HCT116 (cell line): ENCODE measurements at regions not wholly inside any gene's neighbourhood (a gene's known extent, or its start where the extent isn't known, plus 50 kb on each side); places are given as distances from the start of the nearest gene placed in this dataset.

ENCODE experiments used
- ATAC-seq: fragments of 200-7000 bp; cut with Tn5 transposase; 2 replicates; pipeline ENCODE4 v1.9.1; 2020; ENCODE audit warnings: mild to moderate bottlenecking, moderate library complexity
- BruUV-seq: library from RNA; stranded (reverse); fragments of 400-500 nt; replicated peaks from 2 replicates; lab custom pipeline; 2021; lab: Mats Ljungman, UMichigan
- CTCF ChIA-PET: fragments of 300-600 bp; sonication (Branson Sonifier 250); formaldehyde crosslinking; loops from one replicate; lab custom pipeline; 2021; ENCODE audit warnings: antibody characterized with exemption; lab: Charles Lee
- POLR2A ChIA-PET: fragments of 300-600, 350-600 bp; sonication (Branson Sonifier 250); formaldehyde crosslinking; loops from one replicate; lab custom pipeline; 2021; ENCODE audit warnings: antibody characterized with exemption; lab: Charles Lee
- RAD21 ChIA-PET, 2 experiments: fragments of 300-600 bp; sonication (Branson Sonifier 250); formaldehyde crosslinking; loops; one replicate each; lab custom pipeline; 2023; ENCODE audit warnings: low total read pairs in 2 of 2; ENCODE audit not compliant: uncharacterized antibody in 2 of 2, unreplicated experiment in 2 of 2, low non-redundant PET in 1 of 2; lab: Charles Lee
- DNase-seq: peaks from one replicate; pipeline ENCODE4 v3.0.0-alpha.2; 2010; ENCODE audit warnings: low read depth, low spot score
- H2AFZ ChIP-seq: fragments of 200-600 bp; shearing (Covaris generic), sonication (generic); 2 replicates; pipeline ENCODE4 v1.6.1; 2017; ENCODE audit warnings: low read depth, mixed run types, mixed read lengths, antibody characterized with exemption, low read length; ENCODE audit not compliant: poor library complexity, severe bottlenecking
- H3K27ac ChIP-seq: 2 replicates; pipeline ENCODE4 v1.5.1; 2012; ENCODE audit warnings: low read depth, low read length
- H3K27me3 ChIP-seq: fragments of 200-600 bp; sonication (generic); 2 replicates; pipeline ENCODE4 v1.6.1; 2016; ENCODE audit warnings: mixed run types, low read length, mixed read lengths; ENCODE audit not compliant: insufficient read depth
- H3K36me3 ChIP-seq, 2 experiments: fragments of 200-500 bp in 1 of 2; fragments of 200-600 bp in 1 of 2; sonication (Bioruptor generic) in 1 of 2; sonication (generic) in 1 of 2; 2 replicates each; pipeline versions ENCODE4 v1.5.1 to v1.6.1; 2014 to 2016; ENCODE audit warnings: low read length in 2 of 2, inconsistent platforms in 1 of 2, mixed read lengths in 1 of 2, mixed run types in 1 of 2; ENCODE audit not compliant: insufficient read depth in 2 of 2, control insufficient read depth in 1 of 2
- H3K4me1 ChIP-seq, 2 experiments: fragments of 200-600 bp in 1 of 2; sonication (generic) in 1 of 2; 2 replicates each; pipeline versions ENCODE4 v1.5.1 to v1.6.1; 2012 to 2017; ENCODE audit warnings: low read length in 2 of 2, inconsistent platforms in 1 of 2, mild to moderate bottlenecking in 1 of 2, mixed read lengths in 1 of 2, mixed run types in 1 of 2, moderate library complexity in 1 of 2; ENCODE audit not compliant: insufficient read depth in 2 of 2, control insufficient read depth in 1 of 2
- H3K4me2 ChIP-seq: fragments of 200-600 bp; sonication (generic); 2 replicates; pipeline ENCODE4 v1.6.1; 2017; ENCODE audit warnings: mixed run types, low read length, mixed read lengths
- H3K4me3 ChIP-seq, 2 experiments: fragments of 200-600 bp in 1 of 2; sonication (generic) in 1 of 2; replicated peaks in 1 of 2; 2 replicates each; pipeline ENCODE4 v1.5.1; 2011 to 2016; ENCODE audit warnings: low read length in 2 of 2, control low read depth in 1 of 2, low read depth in 1 of 2, mild to moderate bottlenecking in 1 of 2, mixed read lengths in 1 of 2, mixed run types in 1 of 2
- H3K79me2 ChIP-seq: fragments of 200-600 bp; sonication (generic); 2 replicates; pipeline ENCODE4 v1.6.1; 2017; ENCODE audit warnings: mild to moderate bottlenecking, mixed run types, low read length, moderate library complexity, mixed read lengths; ENCODE audit not compliant: insufficient read depth
- H3K9ac ChIP-seq: fragments of 200-600 bp; sonication (generic); 2 replicates; pipeline ENCODE4 v1.6.1; 2016; ENCODE audit warnings: low read length, mixed read lengths
- H3K9me2 ChIP-seq: fragments of 200-600 bp; sonication (generic), shearing (Covaris generic); 2 replicates; pipeline ENCODE4 v1.6.1; 2017; ENCODE audit warnings: mixed run types, mild to moderate bottlenecking, moderate library complexity; ENCODE audit not compliant: insufficient read depth
- H3K9me3 ChIP-seq, 2 experiments: fragments of 200-500 bp in 1 of 2; fragments of 200-600 bp in 1 of 2; sonication (Bioruptor generic) in 1 of 2; sonication (generic) in 1 of 2; 2 replicates each; pipeline ENCODE4 v1.6.1; 2014 to 2017; ENCODE audit warnings: low read length in 2 of 2, mixed read lengths in 2 of 2, inconsistent platforms in 1 of 2, low read depth in 1 of 2, mild to moderate bottlenecking in 1 of 2, mixed run types in 1 of 2, moderate library complexity in 1 of 2; ENCODE audit not compliant: control insufficient read depth in 1 of 2, insufficient read depth in 1 of 2
- H4K20me1 ChIP-seq: fragments of 200-600 bp; sonication (generic), shearing (Covaris generic); 2 replicates; pipeline ENCODE4 v1.6.1; 2017; ENCODE audit warnings: mixed run types, mild to moderate bottlenecking, moderate library complexity; ENCODE audit not compliant: insufficient read depth
- ELF1 ChIP-seq: IDR thresholded peaks from 2 replicates; pipeline ENCODE4 v1.6.1; 2012; ENCODE audit warnings: low read depth, borderline replicate concordance
- FOSL1 ChIP-seq: IDR thresholded peaks from 2 replicates; pipeline ENCODE4 v1.6.1; 2012; ENCODE audit warnings: low read depth
- POLR2AphosphoS5 ChIP-seq: IDR thresholded peaks from 2 replicates; pipeline ENCODE4 v1.6.1; 2011; ENCODE audit warnings: mild to moderate bottlenecking, low read depth, low read length, moderate library complexity
- SIN3A ChIP-seq: IDR thresholded peaks from 2 replicates; pipeline ENCODE4 v1.6.1; 2012; ENCODE audit warnings: low read depth
- ZFX ChIP-seq: fragments of 450-650 bp; IDR thresholded peaks from 2 replicates; pipeline ENCODE4 v1.6.1; 2017
- ZNF274 ChIP-seq: fragments of 200-500 bp; sonication (Bioruptor generic); IDR thresholded peaks from 2 replicates; pipeline ENCODE4 v1.6.1; 2014; ENCODE audit warnings: mild to moderate bottlenecking, low read depth, low read length, inconsistent platforms
- intact Hi-C: fragments of 100-400 bp; cut with micrococcal nuclease; formaldehyde crosslinking; loops from 2 replicates; pipeline ENCODE4 v1.10.0; 2022
- TF ChIP-seq, protein P1 (sequence below): IDR thresholded peaks from 2 replicates; pipeline ENCODE4 v1.6.1; 2012; ENCODE audit warnings: low read depth
- TF ChIP-seq, protein P2 (sequence below): IDR thresholded peaks from 2 replicates; pipeline ENCODE4 v1.6.1; 2012

DNA sequence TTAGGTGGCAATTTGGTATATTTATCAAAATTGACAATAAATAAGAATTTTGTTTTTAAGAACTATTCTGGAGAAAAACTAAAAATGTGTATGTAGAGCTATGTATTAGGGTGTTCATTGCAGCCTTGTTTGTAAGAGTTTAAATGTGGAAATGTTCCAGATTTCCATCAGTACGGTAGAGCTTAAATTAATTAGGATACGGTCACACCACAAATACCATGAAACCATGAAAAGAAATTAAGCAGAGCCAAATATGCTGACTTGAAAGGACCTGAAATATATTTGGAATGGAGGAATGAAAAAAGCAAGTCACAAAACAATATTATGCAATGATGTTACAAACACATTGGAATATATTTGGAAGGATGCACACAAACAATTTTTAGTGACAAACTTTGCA is 64.6 kb downstream of the ACTBL2 start (continued):
- TF ChIP-seq, protein P1, sequence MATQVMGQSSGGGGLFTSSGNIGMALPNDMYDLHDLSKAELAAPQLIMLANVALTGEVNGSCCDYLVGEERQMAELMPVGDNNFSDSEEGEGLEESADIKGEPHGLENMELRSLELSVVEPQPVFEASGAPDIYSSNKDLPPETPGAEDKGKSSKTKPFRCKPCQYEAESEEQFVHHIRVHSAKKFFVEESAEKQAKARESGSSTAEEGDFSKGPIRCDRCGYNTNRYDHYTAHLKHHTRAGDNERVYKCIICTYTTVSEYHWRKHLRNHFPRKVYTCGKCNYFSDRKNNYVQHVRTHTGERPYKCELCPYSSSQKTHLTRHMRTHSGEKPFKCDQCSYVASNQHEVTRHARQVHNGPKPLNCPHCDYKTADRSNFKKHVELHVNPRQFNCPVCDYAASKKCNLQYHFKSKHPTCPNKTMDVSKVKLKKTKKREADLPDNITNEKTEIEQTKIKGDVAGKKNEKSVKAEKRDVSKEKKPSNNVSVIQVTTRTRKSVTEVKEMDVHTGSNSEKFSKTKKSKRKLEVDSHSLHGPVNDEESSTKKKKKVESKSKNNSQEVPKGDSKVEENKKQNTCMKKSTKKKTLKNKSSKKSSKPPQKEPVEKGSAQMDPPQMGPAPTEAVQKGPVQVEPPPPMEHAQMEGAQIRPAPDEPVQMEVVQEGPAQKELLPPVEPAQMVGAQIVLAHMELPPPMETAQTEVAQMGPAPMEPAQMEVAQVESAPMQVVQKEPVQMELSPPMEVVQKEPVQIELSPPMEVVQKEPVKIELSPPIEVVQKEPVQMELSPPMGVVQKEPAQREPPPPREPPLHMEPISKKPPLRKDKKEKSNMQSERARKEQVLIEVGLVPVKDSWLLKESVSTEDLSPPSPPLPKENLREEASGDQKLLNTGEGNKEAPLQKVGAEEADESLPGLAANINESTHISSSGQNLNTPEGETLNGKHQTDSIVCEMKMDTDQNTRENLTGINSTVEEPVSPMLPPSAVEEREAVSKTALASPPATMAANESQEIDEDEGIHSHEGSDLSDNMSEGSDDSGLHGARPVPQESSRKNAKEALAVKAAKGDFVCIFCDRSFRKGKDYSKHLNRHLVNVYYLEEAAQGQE = no peak
- TF ChIP-seq POLR2AphosphoS5 (no peak), ZNF274 (no peak), FOSL1 (no peak), ZFX (no peak), SIN3A (no peak)
- TF ChIP-seq, protein P2, sequence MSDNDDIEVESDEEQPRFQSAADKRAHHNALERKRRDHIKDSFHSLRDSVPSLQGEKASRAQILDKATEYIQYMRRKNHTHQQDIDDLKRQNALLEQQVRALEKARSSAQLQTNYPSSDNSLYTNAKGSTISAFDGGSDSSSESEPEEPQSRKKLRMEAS = no peak

DNA sequence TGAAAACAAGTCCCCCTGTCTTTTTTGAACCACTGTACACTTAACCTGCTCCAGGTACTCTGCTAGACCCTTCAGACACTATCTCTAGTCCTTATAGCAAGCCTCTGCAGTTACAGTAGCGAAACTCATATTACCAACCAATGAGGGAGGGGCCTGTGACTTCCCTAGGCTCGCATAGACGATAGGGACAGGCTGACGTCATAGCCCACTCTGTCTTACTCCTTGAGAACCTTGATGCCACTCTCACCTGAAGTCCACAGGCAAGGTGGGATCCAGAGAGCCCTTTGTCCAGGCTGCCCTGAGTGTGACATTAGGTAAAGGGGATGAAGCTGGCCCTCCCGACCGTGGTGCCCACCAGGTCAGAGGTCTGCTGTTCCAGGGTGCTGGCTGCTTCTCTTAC is 65.3 kb downstream of the ACTBL2 start:
- H3K79me2 ChIP-seq = no peaks in the 10 kb centered on the region
- no peak for ATAC-seq
- H3K9ac ChIP-seq = no peak overlapping the region
- ChIA-PET POLR2A (no interaction called here), CTCF (no interaction called here), RAD21 (no interaction called here)
- no peak overlapping the region for H3K27ac ChIP-seq
- TF ChIP-seq ZNF274 (no peak), ELF1 (no peak), ZFX (no peak)
- BruUV-seq = no TSS peak
- no peaks in the 10 kb centered on the region for H3K4me1 ChIP-seq
- intact Hi-C loops = no loop called here
- H2AFZ ChIP-seq = no peak overlapping the region
- H3K27me3 ChIP-seq = no peaks in the 10 kb centered on the region
- no peaks in the 10 kb centered on the region for H3K9me2 ChIP-seq
- H3K36me3 ChIP-seq = no peaks in the 10 kb centered on the region
- H3K4me2 ChIP-seq = no peak overlapping the region
- no peak overlapping the region for H3K4me3 ChIP-seq
- H4K20me1 ChIP-seq = no peaks in the 10 kb centered on the region
- no peak for DNase-seq
- H3K9me3 ChIP-seq = no peaks in the 10 kb centered on the region
